Kidney tubule cell (primary cell): ENCODE measurements at regions not wholly inside any gene's neighbourhood (a gene's known extent, or its start where the extent isn't known, plus 50 kb on each side); places are given as distances from the start of the nearest gene placed in this dataset.
"Not testable (repeated sequence)": the region's sequence is repeated elsewhere in the genome, so short reads cannot be mapped to it uniquely, and the experiment has no call there.

Experiments used
- DNase-seq: peaks from one replicate; pipeline ENCODE4 v3.0.0-alpha.2; 2018; ENCODE audit warnings: low spot score

GRCh38 chr2:224110811-224111210 lies 71.7 kb upstream of the SERPINE2 start:
- no peak for DNase-seq

GRCh38 chr2:224109751-224110150 lies 70.7 kb upstream of the SERPINE2 start:
- no peak for DNase-seq

DNA sequence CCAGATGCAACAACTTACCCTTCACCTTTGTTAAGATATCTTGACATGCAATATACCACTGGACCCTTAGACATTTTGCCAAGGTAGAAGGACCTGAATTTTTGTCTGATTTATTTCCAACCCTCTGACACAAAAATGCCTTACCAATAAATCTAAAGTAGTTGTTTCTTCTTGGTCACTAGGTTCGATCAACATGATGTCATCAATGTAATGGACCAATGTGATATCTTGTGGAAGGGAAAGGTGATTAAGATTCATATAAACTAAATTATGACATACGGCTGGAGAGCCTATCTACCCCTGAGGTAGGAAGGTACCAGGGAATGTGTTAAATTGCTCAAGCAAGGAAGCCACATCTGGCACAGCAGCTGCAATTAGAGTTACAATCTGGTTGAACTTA lies 67.7 kb upstream of the SERPINE2 start:
- DNase-seq: no peak

GRCh38 chr2:224104668-224105386 lies 65.7 kb upstream of the SERPINE2 start:
- peak; percentile 50 for DNase-seq

DNA sequence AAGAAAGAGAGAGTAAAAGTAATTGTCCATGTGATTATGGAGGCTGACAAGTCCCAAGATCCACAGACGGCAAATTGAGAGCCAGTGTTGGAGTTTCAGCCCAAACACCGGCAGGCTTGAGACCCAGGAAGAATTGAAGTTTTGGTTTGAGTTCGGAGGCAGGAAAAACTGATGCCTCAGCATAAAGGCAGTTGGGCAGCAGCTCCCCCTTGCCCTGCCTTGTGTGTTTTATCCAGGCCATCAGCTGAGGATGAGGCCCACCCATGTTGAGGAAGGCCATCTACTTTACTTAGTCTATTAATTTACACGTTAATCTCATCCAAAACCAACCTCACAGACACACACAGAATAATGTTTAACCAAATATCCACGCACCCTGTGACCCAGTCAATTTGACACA lies 64.6 kb upstream of the SERPINE2 start:
- no peak for DNase-seq

GRCh38 chr2:224102991-224103390 lies 63.9 kb upstream of the SERPINE2 start:
- DNase-seq: no peak

- DNase-seq: peak; percentile 90
Observed at GRCh38 chr2:224101820-224102630, 62.9 kb upstream of the SERPINE2 start.

DNA sequence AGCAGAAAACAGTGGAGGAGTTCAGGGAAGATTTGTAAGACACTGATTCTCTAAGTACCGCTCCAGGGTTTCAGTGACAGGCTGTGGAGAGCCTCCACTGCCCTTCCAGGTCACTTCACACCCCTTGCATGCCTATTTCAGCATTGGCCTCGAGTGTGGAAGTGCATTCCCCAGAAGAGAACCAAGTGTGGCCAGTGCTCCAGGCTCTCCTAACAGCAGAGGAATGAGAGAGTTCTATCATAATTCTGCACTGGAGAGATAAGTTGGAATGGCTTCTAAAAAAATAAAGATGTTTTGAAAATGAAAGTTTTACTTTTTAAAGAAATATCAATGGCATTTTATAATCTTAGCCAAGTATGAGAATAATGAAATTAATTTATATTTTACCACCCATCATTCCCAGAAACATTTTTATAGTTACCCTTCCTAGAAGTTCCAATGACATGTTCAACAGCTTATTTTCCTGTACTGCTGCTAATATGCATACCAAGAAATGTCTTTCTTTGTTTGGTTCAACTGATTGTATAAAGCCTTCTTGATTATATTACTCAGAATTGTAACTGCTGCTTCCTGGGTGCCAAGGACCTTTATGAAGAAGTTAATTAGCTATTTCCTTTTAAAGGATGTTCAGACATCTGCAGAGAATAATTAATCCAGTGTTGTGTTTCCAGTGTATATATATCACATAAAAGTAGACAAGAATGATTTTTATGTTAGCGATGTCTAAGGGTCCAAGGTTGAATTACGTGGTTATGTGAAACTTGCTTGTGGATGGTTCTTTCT lies 61.0 kb upstream of the SERPINE2 start:
- DNase-seq: no peak

- no peak for DNase-seq
Observed at GRCh38 chr2:224098481-224099230, 59.6 kb upstream of the SERPINE2 start.

DNA sequence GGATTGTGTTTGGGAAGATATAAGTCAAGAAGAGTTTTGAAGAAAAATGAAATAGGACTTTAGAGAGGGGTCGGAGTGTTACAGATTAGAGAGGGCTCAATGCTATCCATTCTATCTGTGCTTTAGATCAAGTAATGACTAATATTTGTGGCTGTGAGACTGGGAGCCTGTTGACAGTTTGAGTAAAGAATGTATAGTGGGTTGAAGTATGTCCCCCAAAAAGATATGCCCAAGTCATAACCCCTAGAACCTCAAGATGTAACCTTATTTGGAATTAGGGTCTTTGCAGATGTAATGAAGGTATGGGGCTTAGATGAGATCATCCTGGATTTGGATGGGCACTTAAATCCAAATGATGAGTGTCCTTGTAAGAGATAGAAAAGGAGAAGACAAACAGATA lies 55.3 kb upstream of the SERPINE2 start:
- no peak for DNase-seq

GRCh38 chr2:224091671-224092070 lies 52.6 kb upstream of the SERPINE2 start:
- not testable (repeated sequence) for DNase-seq

GRCh38 chr2:224089606-224090005 lies 50.5 kb upstream of the SERPINE2 start:
- DNase-seq: not testable (repeated sequence)
